ENCODE measurements at regions not wholly inside any gene's neighbourhood (a gene's known extent, or its start where the extent isn't known, plus 50 kb on each side); places are given as distances from the start of the nearest gene placed in this dataset.

GRCh38 chr10:53476650-53477312 lies 704.2 kb upstream of the MBL2 start:
- Mint-ChIP-seq H3K4me1 (ENCODE audit: unreplicated experiment) (no peaks in the 10 kb centered on the region), H3K36me3 (ENCODE audit: unreplicated experiment) (no peaks in the 10 kb centered on the region), H3K4me3 (ENCODE audit: unreplicated experiment) (no peak overlapping the region), H3K9me3 (ENCODE audit: unreplicated experiment) (no peaks in the 10 kb centered on the region), H3K27ac (ENCODE audit: unreplicated experiment) (no peak overlapping the region), H3K27me3 (ENCODE audit: unreplicated experiment) (peaks cover 4% of the 10 kb centered on the region)
- TF ChIP-seq, protein P1, sequence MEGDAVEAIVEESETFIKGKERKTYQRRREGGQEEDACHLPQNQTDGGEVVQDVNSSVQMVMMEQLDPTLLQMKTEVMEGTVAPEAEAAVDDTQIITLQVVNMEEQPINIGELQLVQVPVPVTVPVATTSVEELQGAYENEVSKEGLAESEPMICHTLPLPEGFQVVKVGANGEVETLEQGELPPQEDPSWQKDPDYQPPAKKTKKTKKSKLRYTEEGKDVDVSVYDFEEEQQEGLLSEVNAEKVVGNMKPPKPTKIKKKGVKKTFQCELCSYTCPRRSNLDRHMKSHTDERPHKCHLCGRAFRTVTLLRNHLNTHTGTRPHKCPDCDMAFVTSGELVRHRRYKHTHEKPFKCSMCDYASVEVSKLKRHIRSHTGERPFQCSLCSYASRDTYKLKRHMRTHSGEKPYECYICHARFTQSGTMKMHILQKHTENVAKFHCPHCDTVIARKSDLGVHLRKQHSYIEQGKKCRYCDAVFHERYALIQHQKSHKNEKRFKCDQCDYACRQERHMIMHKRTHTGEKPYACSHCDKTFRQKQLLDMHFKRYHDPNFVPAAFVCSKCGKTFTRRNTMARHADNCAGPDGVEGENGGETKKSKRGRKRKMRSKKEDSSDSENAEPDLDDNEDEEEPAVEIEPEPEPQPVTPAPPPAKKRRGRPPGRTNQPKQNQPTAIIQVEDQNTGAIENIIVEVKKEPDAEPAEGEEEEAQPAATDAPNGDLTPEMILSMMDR (IDR thresholded peaks at IDR 0.05) = no peak
- DNase-seq (ENCODE audit: extremely low spot score, unreplicated experiment) = no peak

- no peak overlapping the region for H3K27ac Mint-ChIP-seq (ENCODE audit: unreplicated experiment)
- H3K36me3 Mint-ChIP-seq (ENCODE audit: unreplicated experiment) = no peaks in the 10 kb centered on the region
- DNase-seq (ENCODE audit: extremely low spot score, unreplicated experiment) = no peak
- H3K4me1 Mint-ChIP-seq (ENCODE audit: unreplicated experiment) = no peaks in the 10 kb centered on the region
- peaks cover 3% of the 10 kb centered on the region for H3K9me3 Mint-ChIP-seq (ENCODE audit: unreplicated experiment)
- TF ChIP-seq, protein P1 (IDR thresholded peaks at IDR 0.05) = no peak
- no peak overlapping the region for H3K4me3 Mint-ChIP-seq (ENCODE audit: unreplicated experiment)
- no peaks in the 10 kb centered on the region for H3K27me3 Mint-ChIP-seq (ENCODE audit: unreplicated experiment)
These were observed 696.8 kb upstream of the MBL2 start for GRCh38 chr10:53469383-53469782.

DNA sequence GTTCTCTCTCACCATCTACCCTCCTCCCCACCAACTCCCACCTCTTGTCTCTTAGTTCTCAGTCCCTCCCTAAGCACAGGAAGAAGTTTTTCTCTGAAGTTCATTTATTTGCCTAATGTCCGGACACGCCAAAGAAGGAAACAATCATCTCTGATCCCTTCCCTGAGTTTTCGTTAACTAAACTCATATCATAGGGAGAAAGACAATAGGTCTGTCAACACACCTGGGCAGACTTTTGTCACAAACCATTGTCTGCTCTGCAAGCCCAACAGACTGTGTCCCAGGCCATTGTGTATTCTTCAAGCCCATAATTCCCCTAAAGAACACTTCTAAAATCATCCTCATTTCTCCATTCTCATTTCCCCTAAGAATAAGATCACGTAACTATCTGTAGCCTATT lies 691.0 kb upstream of the MBL2 start:
- TF ChIP-seq, protein P1 (IDR thresholded peaks at IDR 0.05) = no peak
- no peak overlapping the region for H3K4me3 Mint-ChIP-seq (ENCODE audit: unreplicated experiment)
- no peaks in the 10 kb centered on the region for H3K36me3 Mint-ChIP-seq (ENCODE audit: unreplicated experiment)
- H3K9me3 Mint-ChIP-seq (ENCODE audit: unreplicated experiment) = peaks cover 3% of the 10 kb centered on the region
- peaks cover 8% of the 10 kb centered on the region for H3K4me1 Mint-ChIP-seq (ENCODE audit: unreplicated experiment)
- no peak overlapping the region for H3K27ac Mint-ChIP-seq (ENCODE audit: unreplicated experiment)
- H3K27me3 Mint-ChIP-seq (ENCODE audit: unreplicated experiment) = no peaks in the 10 kb centered on the region
- no peak for DNase-seq (ENCODE audit: extremely low spot score, unreplicated experiment)

GRCh38 chr10:53458007-53458406 lies 685.4 kb upstream of the MBL2 start:
- Mint-ChIP-seq H3K4me1 (ENCODE audit: unreplicated experiment) (peaks cover 8% of the 10 kb centered on the region), H3K27ac (ENCODE audit: unreplicated experiment) (no peak overlapping the region), H3K9me3 (ENCODE audit: unreplicated experiment) (no peaks in the 10 kb centered on the region), H3K4me3 (ENCODE audit: unreplicated experiment) (no peak overlapping the region), H3K27me3 (ENCODE audit: unreplicated experiment) (no peaks in the 10 kb centered on the region), H3K36me3 (ENCODE audit: unreplicated experiment) (no peaks in the 10 kb centered on the region)
- no peak for DNase-seq (ENCODE audit: extremely low spot score, unreplicated experiment)
- TF ChIP-seq, protein P1 (IDR thresholded peaks at IDR 0.05) = no peak

DNA sequence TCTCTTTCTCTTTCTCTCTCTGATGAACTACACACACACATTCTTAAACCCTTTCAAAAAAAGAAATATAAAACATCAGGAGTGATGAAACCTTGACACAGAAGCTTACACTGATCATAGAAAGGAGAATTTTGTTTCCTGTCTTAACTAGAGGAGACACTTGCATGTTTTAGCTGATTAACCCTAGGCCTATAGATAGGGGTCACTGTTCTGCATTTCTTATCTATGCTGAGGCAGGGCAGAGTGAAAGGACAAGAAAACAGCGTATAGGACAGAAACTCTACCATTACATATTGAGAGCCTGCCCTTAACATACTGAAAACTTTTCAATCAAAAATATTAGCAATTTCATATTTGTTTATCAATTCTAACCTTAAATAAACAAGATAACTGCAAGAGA lies 680.6 kb upstream of the MBL2 start:
- Mint-ChIP-seq H3K4me3 (ENCODE audit: unreplicated experiment) (no peak overlapping the region), H3K4me1 (ENCODE audit: unreplicated experiment) (no peaks in the 10 kb centered on the region), H3K9me3 (ENCODE audit: unreplicated experiment) (peaks cover 9% of the 10 kb centered on the region), H3K27me3 (ENCODE audit: unreplicated experiment) (no peaks in the 10 kb centered on the region), H3K36me3 (ENCODE audit: unreplicated experiment) (no peaks in the 10 kb centered on the region), H3K27ac (ENCODE audit: unreplicated experiment) (no peak overlapping the region)
- TF ChIP-seq, protein P1 (IDR thresholded peaks at IDR 0.05) = no peak
- DNase-seq (ENCODE audit: extremely low spot score, unreplicated experiment) = no peak
